ENCODE measurements at regions not wholly inside any gene's neighbourhood (a gene's known extent, or its start where the extent isn't known, plus 50 kb on each side); places are given as distances from the start of the nearest gene placed in this dataset.
A peak's percentile ranks its signal among the peaks of the same experiment; 100 is the strongest.
"Not testable (repeated sequence)": the region's sequence is repeated elsewhere in the genome, so short reads cannot be mapped to it uniquely, and the experiment has no call there.

DNA sequence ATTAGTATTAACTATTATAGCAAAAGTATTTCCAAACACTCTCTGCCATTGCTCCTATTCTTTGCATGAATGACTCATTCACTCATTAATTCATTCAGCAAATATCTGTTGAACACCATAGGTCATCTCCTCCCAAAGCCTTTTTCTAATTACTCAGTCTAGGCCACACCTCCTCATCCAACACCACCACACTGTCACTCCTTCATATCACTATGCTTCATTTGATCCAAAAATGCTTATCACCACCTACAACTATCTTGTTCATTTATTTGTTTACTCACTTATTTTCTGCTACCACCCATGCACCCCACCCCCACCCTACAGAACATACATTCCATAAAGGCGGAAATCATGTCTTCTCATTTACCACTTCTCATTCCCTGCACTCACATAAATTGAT, 94.4 kb upstream of the TNFSF4 start:
- H3K4me1 ChIP-seq (ENCODE audit: control insufficient read depth, insufficient read depth, low read length), result peaks cover 12% of the 10 kb centered on the region
- H3K9me3 ChIP-seq (ENCODE audit: control insufficient read depth, insufficient read depth, low read length), result no peaks in the 10 kb centered on the region
- H3K27ac ChIP-seq (ENCODE audit: low read depth, low read length), result no peak overlapping the region
- no peaks in the 10 kb centered on the region for H3K36me3 ChIP-seq (ENCODE audit: control insufficient read depth, insufficient read depth, low read length)
- H3K27me3 ChIP-seq (ENCODE audit: control insufficient read depth, insufficient read depth, low read length), result no peaks in the 10 kb centered on the region
- H3K4me3 ChIP-seq (ENCODE audit: low read depth, low read length), result no peak overlapping the region
- no peak overlapping the region for H3K9ac ChIP-seq (ENCODE audit: low read depth, low read length)

DNA sequence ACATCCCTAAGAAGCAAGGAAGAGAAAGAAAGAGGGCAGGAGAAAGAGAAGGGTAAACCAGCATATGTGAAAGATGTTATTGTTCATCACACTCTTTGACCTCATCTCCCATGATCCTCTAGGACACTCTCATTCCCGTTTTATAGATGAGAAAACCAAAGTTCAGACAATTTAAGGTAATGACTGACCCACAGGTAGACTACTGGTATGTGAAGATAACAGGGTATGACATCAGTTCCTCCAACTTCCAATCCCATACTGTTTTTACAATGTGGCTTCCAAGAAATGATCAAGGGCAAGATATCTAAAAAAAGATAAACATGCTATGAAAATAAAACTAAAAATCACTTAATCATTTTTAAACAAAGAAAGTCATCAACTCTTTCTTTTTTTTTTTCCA, 95.2 kb upstream of the TNFSF4 start:
- Histone ChIP-seq H3K36me3 (ENCODE audit: control insufficient read depth, insufficient read depth, low read length) (no peaks in the 10 kb centered on the region), H3K4me3 (ENCODE audit: low read depth, low read length) (no peak overlapping the region), H3K9ac (ENCODE audit: low read depth, low read length) (no peak overlapping the region), H3K4me1 (ENCODE audit: control insufficient read depth, insufficient read depth, low read length) (peaks cover 12% of the 10 kb centered on the region), H3K27ac (ENCODE audit: low read depth, low read length) (peak overlapping the region; percentile 54), H3K27me3 (ENCODE audit: control insufficient read depth, insufficient read depth, low read length) (no peaks in the 10 kb centered on the region), H3K9me3 (ENCODE audit: control insufficient read depth, insufficient read depth, low read length) (no peaks in the 10 kb centered on the region)

DNA sequence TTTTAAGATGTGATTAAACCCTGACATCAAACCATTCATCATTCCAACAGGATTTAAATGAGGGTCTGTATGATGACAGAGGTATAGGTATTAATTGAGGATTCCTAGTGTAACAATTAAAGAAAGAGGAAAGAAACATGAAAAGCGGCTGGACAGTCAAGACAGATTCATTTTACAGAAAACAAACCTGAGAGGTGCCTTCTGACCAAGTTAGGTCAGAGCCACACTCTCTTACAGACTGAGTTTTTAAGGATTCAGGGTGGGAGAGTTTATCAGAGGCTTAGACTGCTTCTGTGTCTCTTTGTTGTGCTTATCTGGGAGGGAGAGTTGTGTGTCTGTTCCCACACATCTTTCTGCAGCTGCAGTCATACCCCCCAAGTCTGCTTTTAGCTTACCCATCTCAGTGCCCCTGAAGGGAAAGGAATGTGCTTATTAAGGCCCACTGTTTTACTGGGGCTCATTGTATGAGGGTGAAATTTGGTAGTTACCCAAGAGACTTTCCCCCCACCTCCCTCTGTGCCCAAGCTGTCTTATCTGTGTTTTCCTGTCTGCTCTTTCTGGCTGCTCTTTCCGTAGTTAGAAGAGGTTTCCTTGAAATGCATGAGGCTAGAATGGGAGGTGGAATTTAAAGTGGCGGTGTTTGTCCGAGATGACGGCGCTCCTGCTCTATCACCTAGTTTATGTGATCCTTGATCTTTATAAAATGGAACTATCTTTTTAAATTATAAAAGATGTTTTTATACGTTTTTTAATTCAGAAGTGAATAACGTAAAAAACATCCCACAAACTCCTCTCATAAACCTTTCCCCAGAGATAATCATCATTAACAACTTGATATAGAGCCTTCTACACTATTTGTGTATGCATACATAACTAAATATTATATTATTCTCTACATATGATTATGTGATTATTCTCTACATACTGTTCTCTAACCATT, 96.0 kb upstream of the TNFSF4 start:
- no peaks in the 10 kb centered on the region for H3K27me3 ChIP-seq (ENCODE audit: control insufficient read depth, insufficient read depth, low read length)
- no peaks in the 10 kb centered on the region for H3K9me3 ChIP-seq (ENCODE audit: control insufficient read depth, insufficient read depth, low read length)
- no peak overlapping the region for H3K9ac ChIP-seq (ENCODE audit: low read depth, low read length)
- H3K27ac ChIP-seq (ENCODE audit: low read depth, low read length), result peak overlapping the region; percentile 54
- no peaks in the 10 kb centered on the region for H3K36me3 ChIP-seq (ENCODE audit: control insufficient read depth, insufficient read depth, low read length)
- H3K4me1 ChIP-seq (ENCODE audit: control insufficient read depth, insufficient read depth, low read length), result peaks cover 12% of the 10 kb centered on the region
- no peak overlapping the region for H3K4me3 ChIP-seq (ENCODE audit: low read depth, low read length)

DNA sequence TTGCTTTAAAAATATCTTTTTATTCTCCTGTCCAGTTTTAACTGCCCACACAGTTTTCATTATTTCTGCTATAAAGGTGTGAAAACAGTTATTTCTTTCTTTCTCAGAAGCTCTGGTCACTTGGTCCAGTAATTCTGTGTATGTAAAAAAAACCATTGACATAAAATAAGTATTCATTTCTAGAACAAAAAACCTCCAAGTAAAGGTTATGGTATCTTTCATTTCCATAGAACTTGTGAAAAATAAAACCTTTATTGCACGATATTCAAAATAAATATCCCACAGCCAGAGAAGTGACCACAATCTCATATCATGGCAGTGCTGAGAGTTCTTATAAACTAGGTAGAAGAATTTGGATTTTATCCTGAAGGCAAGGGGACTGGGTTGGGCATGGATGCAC, 96.9 kb upstream of the TNFSF4 start:
- Histone ChIP-seq H3K9ac (ENCODE audit: low read depth, low read length) (no peak overlapping the region), H3K9me3 (ENCODE audit: control insufficient read depth, insufficient read depth, low read length) (no peaks in the 10 kb centered on the region), H3K27ac (ENCODE audit: low read depth, low read length) (no peak overlapping the region), H3K4me3 (ENCODE audit: low read depth, low read length) (no peak overlapping the region), H3K4me1 (ENCODE audit: control insufficient read depth, insufficient read depth, low read length) (peaks cover 12% of the 10 kb centered on the region), H3K27me3 (ENCODE audit: control insufficient read depth, insufficient read depth, low read length) (no peaks in the 10 kb centered on the region), H3K36me3 (ENCODE audit: control insufficient read depth, insufficient read depth, low read length) (no peaks in the 10 kb centered on the region)

DNA sequence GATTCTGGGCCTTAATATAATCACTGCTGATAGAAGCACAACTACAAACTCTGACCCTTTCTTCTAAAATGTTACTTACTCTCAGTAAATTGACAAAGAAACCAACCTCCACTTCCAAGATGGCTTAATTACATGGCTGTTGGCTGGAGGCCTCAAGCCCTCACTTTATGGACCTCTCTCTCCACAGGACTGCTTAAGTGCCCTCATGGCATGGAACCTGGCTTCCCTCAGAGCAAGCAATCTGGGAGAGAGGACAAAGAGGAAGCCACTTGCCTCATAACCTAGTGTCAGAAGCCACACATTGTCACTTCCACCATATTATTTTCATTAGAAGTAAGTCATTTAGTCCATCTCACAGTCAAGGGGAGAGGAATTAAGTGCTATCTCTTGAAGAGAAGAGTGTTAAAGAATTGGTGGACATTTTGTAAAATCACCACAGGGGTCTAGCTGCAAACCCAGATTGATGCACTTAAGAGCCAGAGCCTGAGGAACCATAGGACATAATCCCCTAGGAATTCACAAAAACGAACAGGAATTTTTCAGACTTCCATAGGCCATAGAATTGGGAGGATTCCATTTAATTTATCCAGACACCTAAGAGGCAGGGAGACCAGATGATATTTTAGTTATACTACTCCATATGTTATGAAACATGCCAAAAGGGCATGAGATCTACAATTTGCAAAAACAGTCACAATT, 97.5 kb upstream of the TNFSF4 start:
- Histone ChIP-seq H3K27me3 (ENCODE audit: control insufficient read depth, insufficient read depth, low read length) (no peaks in the 10 kb centered on the region), H3K9ac (ENCODE audit: low read depth, low read length) (no peak overlapping the region), H3K4me3 (ENCODE audit: low read depth, low read length) (no peak overlapping the region), H3K27ac (ENCODE audit: low read depth, low read length) (no peak overlapping the region), H3K9me3 (ENCODE audit: control insufficient read depth, insufficient read depth, low read length) (no peaks in the 10 kb centered on the region), H3K4me1 (ENCODE audit: control insufficient read depth, insufficient read depth, low read length) (peaks cover 12% of the 10 kb centered on the region), H3K36me3 (ENCODE audit: control insufficient read depth, insufficient read depth, low read length) (no peaks in the 10 kb centered on the region)

DNA sequence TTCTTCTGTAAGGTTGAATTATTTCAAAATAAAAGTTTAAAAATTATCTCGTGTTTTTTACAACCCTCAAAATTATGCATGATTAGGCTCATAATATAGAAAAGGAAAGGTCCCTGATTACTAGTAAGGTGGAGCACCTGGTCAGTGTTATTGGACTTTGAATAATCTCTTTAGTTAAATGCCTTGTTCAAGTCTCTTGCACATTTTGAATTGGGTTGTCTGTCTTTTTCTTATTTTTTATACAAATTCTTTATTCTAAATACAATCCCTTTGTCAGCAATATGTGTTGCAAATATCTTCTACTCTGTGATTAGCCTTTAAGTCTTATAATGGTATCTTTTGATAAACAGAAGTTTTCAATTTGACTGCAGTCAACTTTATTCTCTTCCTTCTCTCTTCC, 100.7 kb upstream of the TNFSF4 start:
- Histone ChIP-seq H3K4me1 (ENCODE audit: control insufficient read depth, insufficient read depth, low read length) (peaks cover 9% of the 10 kb centered on the region), H3K4me3 (ENCODE audit: low read depth, low read length) (no peak overlapping the region), H3K9ac (ENCODE audit: low read depth, low read length) (no peak overlapping the region), H3K36me3 (ENCODE audit: control insufficient read depth, insufficient read depth, low read length) (no peaks in the 10 kb centered on the region), H3K9me3 (ENCODE audit: control insufficient read depth, insufficient read depth, low read length) (no peaks in the 10 kb centered on the region; the same call in 1 of the 2 replicates), H3K27ac (ENCODE audit: low read depth, low read length) (no peak overlapping the region), H3K27me3 (ENCODE audit: control insufficient read depth, insufficient read depth, low read length) (no peaks in the 10 kb centered on the region)

DNA sequence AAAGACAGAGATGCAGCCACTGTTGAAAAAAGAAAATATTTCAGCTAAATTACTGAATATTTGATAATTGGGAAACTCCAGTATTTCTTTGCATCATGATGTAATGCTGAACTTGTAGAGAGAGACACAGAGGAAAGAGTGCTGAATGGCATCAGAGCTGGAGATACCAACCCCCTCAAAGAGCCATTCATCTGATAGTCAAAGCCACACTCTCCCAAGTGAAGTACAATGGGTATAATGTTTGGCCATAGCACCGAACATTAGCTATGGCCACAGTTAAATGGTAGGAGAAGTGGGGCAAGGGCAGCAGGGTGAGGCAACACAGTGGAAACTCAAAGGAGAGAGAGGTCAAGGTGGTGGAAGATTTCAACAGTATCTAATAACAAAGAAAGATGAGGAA, 107.5 kb upstream of the TNFSF4 start:
- H3K27ac ChIP-seq (ENCODE audit: low read depth, low read length), result no peak overlapping the region
- H3K36me3 ChIP-seq (ENCODE audit: control insufficient read depth, insufficient read depth, low read length), result no peaks in the 10 kb centered on the region
- no peak overlapping the region for H3K9ac ChIP-seq (ENCODE audit: low read depth, low read length)
- H3K9me3 ChIP-seq (ENCODE audit: control insufficient read depth, insufficient read depth, low read length), result no peaks in the 10 kb centered on the region; the same call in 1 of the 2 replicates
- no peak overlapping the region for H3K4me3 ChIP-seq (ENCODE audit: low read depth, low read length)
- H3K4me1 ChIP-seq (ENCODE audit: control insufficient read depth, insufficient read depth, low read length), result no peaks in the 10 kb centered on the region
- no peaks in the 10 kb centered on the region for H3K27me3 ChIP-seq (ENCODE audit: control insufficient read depth, insufficient read depth, low read length)

DNA sequence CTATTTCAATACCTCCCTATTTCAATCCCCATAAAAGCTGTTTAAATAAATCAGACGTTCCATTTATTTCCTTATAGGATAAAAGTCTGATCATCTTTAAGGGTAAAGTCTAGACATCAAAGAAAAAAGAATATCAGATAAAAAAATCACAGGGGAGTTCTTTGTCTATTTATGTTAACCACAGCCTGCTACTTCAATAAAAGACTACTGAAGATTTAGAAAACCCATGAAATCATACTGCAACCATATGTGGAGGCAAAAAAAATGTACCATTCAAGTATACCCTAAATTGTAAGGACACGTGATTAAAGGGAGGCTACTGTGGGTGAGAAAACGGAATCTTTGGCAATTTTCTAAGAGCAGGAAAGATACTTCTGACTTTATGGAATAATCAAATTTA, 108.2 kb upstream of the TNFSF4 start:
- H3K27ac ChIP-seq (ENCODE audit: low read depth, low read length), result no peak overlapping the region
- H3K4me3 ChIP-seq (ENCODE audit: low read depth, low read length), result no peak overlapping the region
- no peaks in the 10 kb centered on the region; the same call in 1 of the 2 replicates for H3K9me3 ChIP-seq (ENCODE audit: control insufficient read depth, insufficient read depth, low read length)
- no peaks in the 10 kb centered on the region for H3K36me3 ChIP-seq (ENCODE audit: control insufficient read depth, insufficient read depth, low read length)
- no peak overlapping the region for H3K9ac ChIP-seq (ENCODE audit: low read depth, low read length)
- H3K27me3 ChIP-seq (ENCODE audit: control insufficient read depth, insufficient read depth, low read length), result no peaks in the 10 kb centered on the region
- H3K4me1 ChIP-seq (ENCODE audit: control insufficient read depth, insufficient read depth, low read length), result no peaks in the 10 kb centered on the region

DNA sequence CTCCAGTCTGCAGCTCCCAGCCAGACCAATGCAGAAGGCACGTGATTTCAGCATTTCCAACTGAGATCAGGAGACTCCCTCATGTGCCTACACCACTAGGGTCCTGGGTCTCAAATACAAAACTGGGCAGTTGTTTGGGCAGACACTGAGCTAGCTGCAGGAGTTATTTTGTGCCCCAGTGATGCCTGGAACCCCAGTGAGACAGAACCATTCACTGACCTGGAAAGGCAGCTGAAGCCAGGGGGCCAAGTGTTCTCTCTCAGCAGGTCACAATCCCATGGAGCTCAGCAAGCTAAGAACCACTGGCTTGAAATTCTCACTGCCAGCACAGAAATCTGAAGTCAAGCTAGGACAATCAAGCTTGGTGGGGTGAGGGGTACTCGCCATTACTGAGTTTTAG, 111.7 kb upstream of the TNFSF4 start:
- Histone ChIP-seq H3K27ac (ENCODE audit: low read depth, low read length) (no peak overlapping the region), H3K4me1 (ENCODE audit: control insufficient read depth, insufficient read depth, low read length) (no peaks in the 10 kb centered on the region), H3K4me3 (ENCODE audit: low read depth, low read length) (no peak overlapping the region)

DNA sequence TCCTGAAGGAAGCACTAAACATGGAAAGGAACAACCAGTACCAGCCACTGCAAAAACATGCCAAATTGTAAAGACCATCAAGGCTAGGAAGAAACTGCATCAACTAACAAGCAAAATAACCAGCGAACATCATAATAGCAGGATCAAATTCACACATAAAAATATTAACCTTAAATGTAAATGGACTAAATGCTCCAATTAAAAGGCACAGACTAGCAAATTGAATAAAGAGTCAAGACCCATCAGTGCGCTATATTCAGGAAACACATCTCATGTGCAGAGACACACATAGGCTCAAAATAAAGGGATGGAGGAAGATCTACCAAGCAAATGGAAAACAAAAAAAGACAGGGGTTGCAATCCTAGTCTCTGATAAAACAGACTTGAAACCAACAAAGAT, 117.2 kb upstream of the TNFSF4 start:
- not testable (repeated sequence) for H3K9ac ChIP-seq (ENCODE audit: low read depth, low read length); H3K9me3 ChIP-seq (ENCODE audit: control insufficient read depth, insufficient read depth, low read length); H3K27me3 ChIP-seq (ENCODE audit: control insufficient read depth, insufficient read depth, low read length); H3K4me1 ChIP-seq (ENCODE audit: control insufficient read depth, insufficient read depth, low read length); H3K27ac ChIP-seq (ENCODE audit: low read depth, low read length); H3K36me3 ChIP-seq (ENCODE audit: control insufficient read depth, insufficient read depth, low read length); H3K4me3 ChIP-seq (ENCODE audit: low read depth, low read length)

More for the DNA sequence above, 111.7 kb upstream of the TNFSF4 start:
- no peak overlapping the region for H3K9ac ChIP-seq (ENCODE audit: low read depth, low read length)
- no peaks in the 10 kb centered on the region; the same call in 1 of the 2 replicates for H3K9me3 ChIP-seq (ENCODE audit: control insufficient read depth, insufficient read depth, low read length)
- no peaks in the 10 kb centered on the region for H3K27me3 ChIP-seq (ENCODE audit: control insufficient read depth, insufficient read depth, low read length)
- no peaks in the 10 kb centered on the region for H3K36me3 ChIP-seq (ENCODE audit: control insufficient read depth, insufficient read depth, low read length)

DNA sequence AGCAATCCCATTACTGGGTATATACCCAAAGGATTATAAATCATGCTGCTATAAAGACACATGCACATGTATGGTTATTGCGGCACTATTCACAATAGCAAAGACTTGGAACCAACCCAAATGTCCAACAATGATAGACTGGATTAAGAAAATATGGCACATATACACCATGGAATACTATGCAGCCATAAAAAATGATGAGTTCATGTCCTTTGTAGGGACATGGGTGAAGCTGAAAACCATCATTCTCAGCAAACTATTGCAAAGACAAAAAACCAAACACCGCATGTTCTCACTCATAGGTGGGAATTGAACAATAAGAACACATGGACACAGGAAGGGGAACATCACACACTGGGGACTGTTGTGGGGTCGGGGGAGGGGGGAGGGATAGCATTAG, 120.9 kb upstream of the TNFSF4 start:
- H3K4me1 ChIP-seq (ENCODE audit: control insufficient read depth, insufficient read depth, low read length); H3K9ac ChIP-seq (ENCODE audit: low read depth, low read length); H3K27me3 ChIP-seq (ENCODE audit: control insufficient read depth, insufficient read depth, low read length); H3K9me3 ChIP-seq (ENCODE audit: control insufficient read depth, insufficient read depth, low read length); H3K4me3 ChIP-seq (ENCODE audit: low read depth, low read length); H3K27ac ChIP-seq (ENCODE audit: low read depth, low read length); H3K36me3 ChIP-seq (ENCODE audit: control insufficient read depth, insufficient read depth, low read length): not testable (repeated sequence)
